Activated CD4-positive, alpha-beta memory T cell treated with anti-CD3 and anti-CD28 coated beads, Interleukin-2, amount 10 ng/mL, durations not matched to agents 7 days and 5 days (primary cell): ENCODE measurements at regions not wholly inside any gene's neighbourhood (a gene's known extent, or its start where the extent isn't known, plus 50 kb on each side); places are given as distances from the start of the nearest gene placed in this dataset.
"Not testable (repeated sequence)": the region's sequence is repeated elsewhere in the genome, so short reads cannot be mapped to it uniquely, and the experiment has no call there.

ENCODE experiments used
- CTCF ChIA-PET: fragments of 350-600 bp; sonication (Branson Sonifier 250); formaldehyde crosslinking; loops from one replicate; lab custom pipeline; 2021; ENCODE audit warnings: antibody characterized with exemption, inconsistent platforms; lab: Charles Lee
- POLR2A ChIA-PET: fragments of 350-600 bp; sonication (Branson Sonifier 250); formaldehyde crosslinking; loops from one replicate; lab custom pipeline; 2021; ENCODE audit warnings: antibody characterized with exemption; lab: Charles Lee
- DNase-seq: peaks from one replicate; pipeline ENCODE4 v3.0.0-alpha.2; 2020
- H3K27ac Mint-ChIP-seq: one replicate; pipeline ENCODE4 v1.8.0; 2021; ENCODE audit warnings: mild to moderate bottlenecking, mixed read lengths
- H3K27me3 Mint-ChIP-seq: one replicate; pipeline ENCODE4 v1.8.0; 2021; ENCODE audit warnings: mixed read lengths
- H3K36me3 Mint-ChIP-seq: one replicate; pipeline ENCODE4 v1.8.0; 2021; ENCODE audit warnings: low read depth, mixed read lengths
- H3K4me1 Mint-ChIP-seq: one replicate; pipeline ENCODE4 v1.8.0; 2021; ENCODE audit warnings: mixed read lengths
- H3K4me3 Mint-ChIP-seq: one replicate; pipeline ENCODE4 v1.8.0; 2021; ENCODE audit warnings: mild to moderate bottlenecking, mixed read lengths
- H3K9me3 Mint-ChIP-seq: one replicate; pipeline ENCODE4 v1.8.0; 2021; ENCODE audit warnings: mixed read lengths

DNA sequence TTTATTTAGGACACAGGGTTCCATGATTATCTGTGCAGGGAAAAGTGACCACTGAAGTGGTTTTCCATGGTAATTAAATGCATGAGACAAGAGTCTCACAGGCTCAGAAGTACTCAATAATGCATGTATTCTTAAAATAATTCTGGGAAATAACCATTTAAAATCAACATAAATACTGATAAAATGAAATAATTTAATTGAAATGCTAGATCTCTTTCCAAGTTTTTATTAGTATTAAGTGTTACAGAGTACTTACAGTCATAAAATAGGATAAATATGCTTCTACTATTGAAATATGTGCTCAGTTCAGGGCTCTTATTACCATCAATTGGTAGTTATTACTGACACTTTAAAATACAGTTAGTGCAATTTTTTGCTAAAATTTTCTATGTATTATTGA is 916.0 kb upstream of the GJE1 start:
- Mint-ChIP-seq H3K9me3 (no peaks in the 10 kb centered on the region), H3K27ac (no peak overlapping the region), H3K4me1 (no peaks in the 10 kb centered on the region), H3K36me3 (no peaks in the 10 kb centered on the region), H3K4me3 (no peak overlapping the region), H3K27me3 (no peaks in the 10 kb centered on the region)
- ChIA-PET POLR2A (no interaction called here), CTCF (no interaction called here)
- no peak for DNase-seq

GRCh38 chr6:141212296-141212695 is 920.4 kb upstream of the GJE1 start:
- no peaks in the 10 kb centered on the region for H3K4me1 Mint-ChIP-seq

GRCh38 chr6:141211845-141212244 is 920.9 kb upstream of the GJE1 start:
- Mint-ChIP-seq H3K27me3 (no peaks in the 10 kb centered on the region), H3K27ac (no peak overlapping the region), H3K4me1 (no peaks in the 10 kb centered on the region), H3K36me3 (no peaks in the 10 kb centered on the region), H3K4me3 (no peak overlapping the region), H3K9me3 (peaks cover 2% of the 10 kb centered on the region)
- DNase-seq: no peak
- ChIA-PET POLR2A (no interaction called here), CTCF (no interaction called here)

More at GRCh38 chr6:141212296-141212695, 920.4 kb upstream of the GJE1 start:
- Mint-ChIP-seq H3K4me3 (no peak overlapping the region), H3K9me3 (no peaks in the 10 kb centered on the region), H3K27ac (no peak overlapping the region), H3K27me3 (no peaks in the 10 kb centered on the region), H3K36me3 (no peaks in the 10 kb centered on the region)
- POLR2A ChIA-PET: no interaction called here
- CTCF ChIA-PET: no interaction called here
- DNase-seq: no peak

- Mint-ChIP-seq H3K4me3 (no peak overlapping the region), H3K27me3 (no peaks in the 10 kb centered on the region), H3K4me1 (no peaks in the 10 kb centered on the region), H3K27ac (no peak overlapping the region), H3K36me3 (no peaks in the 10 kb centered on the region), H3K9me3 (peaks cover 6% of the 10 kb centered on the region)
- no peak for DNase-seq
- ChIA-PET POLR2A (no interaction called here), CTCF (no interaction called here)
These were observed 921.8 kb upstream of the GJE1 start for GRCh38 chr6:141210901-141211300.

- no peak overlapping the region for H3K4me3 Mint-ChIP-seq
- ChIA-PET POLR2A (no interaction called here), CTCF (no interaction called here)
These were observed 922.8 kb upstream of the GJE1 start for GRCh38 chr6:141209890-141210289.

DNA sequence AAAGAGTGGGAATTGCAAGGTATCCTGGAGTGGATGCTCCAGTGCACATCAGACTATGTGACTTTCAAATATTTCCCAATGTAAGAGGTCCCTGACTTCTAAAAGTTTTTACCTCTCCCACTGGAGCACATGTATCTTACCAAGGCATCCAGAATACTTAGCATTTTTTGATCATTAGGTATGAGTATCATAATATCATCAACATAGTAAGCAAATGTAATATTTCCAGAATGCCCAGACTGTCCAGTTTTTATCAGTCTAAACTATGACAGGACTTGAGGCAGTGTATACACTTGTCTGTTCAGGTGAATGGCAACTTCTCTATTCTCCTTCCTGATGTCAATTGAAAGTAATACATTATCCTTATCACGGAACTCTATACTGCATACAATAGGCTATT is 924.6 kb upstream of the GJE1 start:
- CTCF ChIA-PET: no interaction called here
- Mint-ChIP-seq H3K27me3 (no peaks in the 10 kb centered on the region), H3K36me3 (no peaks in the 10 kb centered on the region), H3K9me3 (peaks cover 6% of the 10 kb centered on the region), H3K4me3 (no peak overlapping the region), H3K27ac (no peak overlapping the region), H3K4me1 (no peaks in the 10 kb centered on the region)
- DNase-seq: no peak
- POLR2A ChIA-PET: no interaction called here

More at GRCh38 chr6:141209890-141210289, 922.8 kb upstream of the GJE1 start:
- Mint-ChIP-seq H3K9me3 (peaks cover 6% of the 10 kb centered on the region), H3K4me1 (no peaks in the 10 kb centered on the region), H3K36me3 (no peaks in the 10 kb centered on the region), H3K27me3 (no peaks in the 10 kb centered on the region), H3K27ac (no peak overlapping the region)
- DNase-seq: no peak

- Mint-ChIP-seq H3K27me3 (no peaks in the 10 kb centered on the region), H3K4me3 (no peak overlapping the region), H3K4me1 (no peaks in the 10 kb centered on the region), H3K27ac (no peak overlapping the region), H3K9me3 (peaks cover 6% of the 10 kb centered on the region), H3K36me3 (no peaks in the 10 kb centered on the region)
- ChIA-PET CTCF (no interaction called here), POLR2A (no interaction called here)
- no peak for DNase-seq
These were observed 928.7 kb upstream of the GJE1 start for GRCh38 chr6:141203902-141204575.

- no peaks in the 10 kb centered on the region for H3K27me3 Mint-ChIP-seq
- H3K4me3 Mint-ChIP-seq: no peak overlapping the region
- POLR2A ChIA-PET: no interaction called here
- DNase-seq: no peak
- H3K27ac Mint-ChIP-seq: no peak overlapping the region
- H3K9me3 Mint-ChIP-seq: peaks cover 6% of the 10 kb centered on the region
- H3K4me1 Mint-ChIP-seq: no peaks in the 10 kb centered on the region
- no peaks in the 10 kb centered on the region for H3K36me3 Mint-ChIP-seq
- CTCF ChIA-PET: no interaction called here
These were observed 930.1 kb upstream of the GJE1 start for GRCh38 chr6:141202626-141203025.

DNA sequence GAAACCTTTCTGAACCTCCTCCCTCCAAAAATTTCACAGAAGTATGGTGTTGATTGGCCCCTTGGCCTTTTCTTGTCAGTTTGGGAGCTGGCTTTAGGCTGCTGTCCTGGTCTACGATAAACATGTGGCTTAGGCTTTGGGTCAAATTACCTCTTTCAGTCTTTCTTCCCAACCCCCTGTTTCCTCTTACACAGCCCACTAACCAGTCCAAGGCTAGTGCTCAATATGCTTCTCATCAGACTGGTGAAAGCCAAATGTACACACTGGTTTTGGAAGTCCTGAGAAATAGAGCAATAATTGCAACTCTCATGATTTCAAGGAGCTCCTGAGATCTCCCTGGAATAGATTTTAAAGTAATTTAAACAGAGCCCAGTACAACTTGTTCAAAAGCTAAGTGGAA is 933.7 kb upstream of the GJE1 start:
- no peaks in the 10 kb centered on the region for H3K4me1 Mint-ChIP-seq
- no peak overlapping the region for H3K27ac Mint-ChIP-seq
- H3K36me3 Mint-ChIP-seq: no peaks in the 10 kb centered on the region
- POLR2A ChIA-PET: no interaction called here
- no peak for DNase-seq
- CTCF ChIA-PET: no interaction called here
- no peaks in the 10 kb centered on the region for H3K9me3 Mint-ChIP-seq
- H3K4me3 Mint-ChIP-seq: no peak overlapping the region
- H3K27me3 Mint-ChIP-seq: no peaks in the 10 kb centered on the region

GRCh38 chr6:141195251-141195832 is 937.4 kb upstream of the GJE1 start:
- ChIA-PET POLR2A (no interaction called here), CTCF (interaction anchor here (1.1 kb wide), 1 partner anchor 11 kb away, joined by 3 read pairs; no protein-coding TSS in a partner anchor)

GRCh38 chr6:141183368-141183767 is 949.4 kb upstream of the GJE1 start:
- Mint-ChIP-seq H3K4me3 (no peak overlapping the region), H3K27ac (no peak overlapping the region), H3K36me3 (no peaks in the 10 kb centered on the region), H3K4me1 (no peaks in the 10 kb centered on the region), H3K9me3 (peaks cover 12% of the 10 kb centered on the region), H3K27me3 (no peaks in the 10 kb centered on the region)
- no peak for DNase-seq
- POLR2A ChIA-PET: no interaction called here
- CTCF ChIA-PET: no interaction called here

More at GRCh38 chr6:141195251-141195832, 937.4 kb upstream of the GJE1 start:
- H3K4me3 Mint-ChIP-seq: no peak overlapping the region
- no peak for DNase-seq
- no peak overlapping the region for H3K27ac Mint-ChIP-seq
- no peaks in the 10 kb centered on the region for H3K4me1 Mint-ChIP-seq
- no peaks in the 10 kb centered on the region for H3K36me3 Mint-ChIP-seq
- H3K27me3 Mint-ChIP-seq: no peaks in the 10 kb centered on the region
- no peaks in the 10 kb centered on the region for H3K9me3 Mint-ChIP-seq

DNA sequence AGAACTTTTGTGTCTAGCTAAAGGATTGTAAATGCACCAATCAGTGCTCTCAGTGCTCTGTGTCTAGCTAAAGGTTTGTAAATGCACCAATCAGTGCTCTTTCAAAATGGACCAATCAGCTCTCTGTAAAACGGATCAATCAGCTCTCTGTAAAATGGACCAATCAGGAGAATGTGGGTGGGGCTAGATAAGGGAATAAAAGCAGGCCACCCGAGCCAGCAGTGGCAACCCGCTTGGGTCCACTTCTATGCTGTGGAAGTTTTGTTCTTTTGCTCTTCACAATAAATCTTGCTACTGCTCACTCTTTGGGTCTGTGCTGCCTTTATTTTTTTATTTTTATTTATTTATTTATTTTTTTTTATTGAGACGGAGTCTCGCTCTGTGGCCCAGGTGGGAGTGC is 957.3 kb upstream of the GJE1 start:
- H3K27me3 Mint-ChIP-seq, H3K27ac Mint-ChIP-seq, H3K4me1 Mint-ChIP-seq, H3K36me3 Mint-ChIP-seq, H3K4me3 Mint-ChIP-seq, CTCF ChIA-PET, H3K9me3 Mint-ChIP-seq, POLR2A ChIA-PET, DNase-seq: not testable (repeated sequence)

- H3K4me3 Mint-ChIP-seq: no peak overlapping the region
- H3K36me3 Mint-ChIP-seq: no peaks in the 10 kb centered on the region
- H3K27ac Mint-ChIP-seq: no peak overlapping the region
- no peaks in the 10 kb centered on the region for H3K4me1 Mint-ChIP-seq
- DNase-seq: no peak
- POLR2A ChIA-PET: no interaction called here
- H3K9me3 Mint-ChIP-seq: peaks cover 4% of the 10 kb centered on the region
- H3K27me3 Mint-ChIP-seq: no peaks in the 10 kb centered on the region
- CTCF ChIA-PET: no interaction called here
These were observed 957.8 kb upstream of the GJE1 start for GRCh38 chr6:141174932-141175331.

- H3K27ac Mint-ChIP-seq: no peak overlapping the region
- H3K27me3 Mint-ChIP-seq: no peaks in the 10 kb centered on the region
- ChIA-PET POLR2A (no interaction called here), CTCF (no interaction called here)
- DNase-seq: no peak
- no peaks in the 10 kb centered on the region for H3K36me3 Mint-ChIP-seq
- H3K4me1 Mint-ChIP-seq: no peaks in the 10 kb centered on the region
- H3K9me3 Mint-ChIP-seq: peaks cover 4% of the 10 kb centered on the region
- no peak overlapping the region for H3K4me3 Mint-ChIP-seq
These were observed 959.2 kb upstream of the GJE1 start for GRCh38 chr6:141173529-141173928.
